ENCODE measurements at regions not wholly inside any gene's neighbourhood (a gene's known extent, or its start where the extent isn't known, plus 50 kb on each side); places are given as distances from the start of the nearest gene placed in this dataset.

DNA sequence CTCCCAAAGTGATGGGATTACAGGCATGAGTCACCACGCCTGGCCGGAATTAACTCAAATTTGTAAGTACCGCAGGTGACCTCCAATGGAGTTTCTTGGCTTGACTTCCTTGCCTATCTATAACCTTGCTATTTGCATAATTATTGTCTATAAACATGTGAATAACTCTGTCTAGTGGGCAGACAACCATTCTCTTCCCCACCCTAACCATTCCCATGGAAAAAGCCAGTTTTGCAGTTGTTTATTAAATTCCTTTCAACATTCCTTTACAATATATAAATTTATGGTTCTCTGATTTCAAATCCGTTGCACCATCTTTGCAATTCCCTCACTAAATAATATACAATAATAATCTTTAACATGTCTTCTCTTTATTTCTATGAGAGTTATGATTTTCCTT, 61.0 kb upstream of the ZDHHC17 start:
- TF ChIP-seq ZNF219 (CRISPR knock-in tag; IDR thresholded peaks at IDR 0.05; ENCODE audit: borderline replicate concordance): no peak
- no peak for TF ChIP-seq ATF1 (CRISPR knock-in tag; IDR thresholded peaks at IDR 0.05)
- TF ChIP-seq HMGXB4 (CRISPR knock-in tag; IDR thresholded peaks at IDR 0.05): no peak
- ATAC-seq: no peak
- ChIA-PET POLR2A (interaction anchor here (0.5 kb wide), 1 partner anchor 252 kb away, joined by 8 read pairs; no protein-coding TSS in a partner anchor), CTCF (no interaction called here)
- Mint-ChIP-seq H3K27ac (no peak overlapping the region), H3K4me3 (no peak overlapping the region), H3K27me3 (ENCODE audit: low read depth) (no peaks in the 10 kb centered on the region), H3K9me3 (no peaks in the 10 kb centered on the region), H3K36me3 (no peaks in the 10 kb centered on the region), H3K4me1 (peaks cover 28% of the 10 kb centered on the region)
- DNase-seq (ENCODE audit: low spot score): no peak

- TF ChIP-seq, protein P1, sequence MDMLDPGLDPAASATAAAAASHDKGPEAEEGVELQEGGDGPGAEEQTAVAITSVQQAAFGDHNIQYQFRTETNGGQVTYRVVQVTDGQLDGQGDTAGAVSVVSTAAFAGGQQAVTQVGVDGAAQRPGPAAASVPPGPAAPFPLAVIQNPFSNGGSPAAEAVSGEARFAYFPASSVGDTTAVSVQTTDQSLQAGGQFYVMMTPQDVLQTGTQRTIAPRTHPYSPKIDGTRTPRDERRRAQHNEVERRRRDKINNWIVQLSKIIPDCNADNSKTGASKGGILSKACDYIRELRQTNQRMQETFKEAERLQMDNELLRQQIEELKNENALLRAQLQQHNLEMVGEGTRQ (CRISPR knock-in tag; IDR thresholded peaks at IDR 0.05): no peak
- TF ChIP-seq ATF3 (CRISPR knock-in tag; conservative IDR thresholded peaks at IDR 0.05) (no peak), PRRX2 (CRISPR knock-in tag; IDR thresholded peaks at IDR 0.05) (no peak), SMAD4 (CRISPR knock-in tag; IDR thresholded peaks at IDR 0.05) (no peak), ZNF138 (CRISPR knock-in tag; conservative IDR thresholded peaks at IDR 0.05) (no peak), NR1H2 (CRISPR knock-in tag; IDR thresholded peaks at IDR 0.05) (no peak), FOXJ3 (CRISPR knock-in tag; IDR thresholded peaks at IDR 0.05; ENCODE audit: borderline replicate concordance) (no peak), ZNF416 (CRISPR knock-in tag; IDR thresholded peaks at IDR 0.05) (no peak), ZNF219 (CRISPR knock-in tag; IDR thresholded peaks at IDR 0.05; ENCODE audit: borderline replicate concordance) (no peak), HMGXB4 (CRISPR knock-in tag; IDR thresholded peaks at IDR 0.05) (no peak)
- TF ChIP-seq, protein P2, sequence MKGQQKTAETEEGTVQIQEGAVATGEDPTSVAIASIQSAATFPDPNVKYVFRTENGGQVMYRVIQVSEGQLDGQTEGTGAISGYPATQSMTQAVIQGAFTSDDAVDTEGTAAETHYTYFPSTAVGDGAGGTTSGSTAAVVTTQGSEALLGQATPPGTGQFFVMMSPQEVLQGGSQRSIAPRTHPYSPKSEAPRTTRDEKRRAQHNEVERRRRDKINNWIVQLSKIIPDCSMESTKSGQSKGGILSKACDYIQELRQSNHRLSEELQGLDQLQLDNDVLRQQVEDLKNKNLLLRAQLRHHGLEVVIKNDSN (CRISPR knock-in tag; IDR thresholded peaks at IDR 0.05): no peak
- TF ChIP-seq, protein P3, sequence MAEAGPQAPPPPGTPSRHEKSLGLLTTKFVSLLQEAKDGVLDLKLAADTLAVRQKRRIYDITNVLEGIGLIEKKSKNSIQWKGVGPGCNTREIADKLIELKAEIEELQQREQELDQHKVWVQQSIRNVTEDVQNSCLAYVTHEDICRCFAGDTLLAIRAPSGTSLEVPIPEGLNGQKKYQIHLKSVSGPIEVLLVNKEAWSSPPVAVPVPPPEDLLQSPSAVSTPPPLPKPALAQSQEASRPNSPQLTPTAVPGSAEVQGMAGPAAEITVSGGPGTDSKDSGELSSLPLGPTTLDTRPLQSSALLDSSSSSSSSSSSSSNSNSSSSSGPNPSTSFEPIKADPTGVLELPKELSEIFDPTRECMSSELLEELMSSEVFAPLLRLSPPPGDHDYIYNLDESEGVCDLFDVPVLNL (CRISPR knock-in tag; IDR thresholded peaks at IDR 0.05; ENCODE audit: borderline replicate concordance, low read depth): no peak
- no peak for ATAC-seq
- DNase-seq (ENCODE audit: low spot score): no peak
- no peak overlapping the region for H3K4me3 Mint-ChIP-seq
- H3K4me1 Mint-ChIP-seq: peaks cover 11% of the 10 kb centered on the region
- no peaks in the 10 kb centered on the region for H3K36me3 Mint-ChIP-seq
- H3K27ac Mint-ChIP-seq: no peak overlapping the region
- H3K9me3 Mint-ChIP-seq: no peaks in the 10 kb centered on the region
- POLR2A ChIA-PET: no interaction called here
- CTCF ChIA-PET: no interaction called here
- H3K27me3 Mint-ChIP-seq (ENCODE audit: low read depth): no peaks in the 10 kb centered on the region
Observed at GRCh38 chr12:76704693-76705092, 59.2 kb upstream of the ZDHHC17 start.

GRCh38 chr12:76706101-76706500, 57.8 kb upstream of the ZDHHC17 start:
- POLR2A ChIA-PET: no interaction called here
- Mint-ChIP-seq H3K27ac (no peak overlapping the region), H3K4me3 (no peak overlapping the region), H3K27me3 (ENCODE audit: low read depth) (no peaks in the 10 kb centered on the region), H3K36me3 (no peaks in the 10 kb centered on the region), H3K4me1 (peaks cover 11% of the 10 kb centered on the region), H3K9me3 (no peaks in the 10 kb centered on the region)
- CTCF ChIA-PET: no interaction called here
- ATAC-seq (no peak), DNase-seq (ENCODE audit: low spot score) (no peak)
- TF ChIP-seq CREB1 (CRISPR knock-in tag; IDR thresholded peaks at IDR 0.05) (no peak), ATF6 (CRISPR knock-in tag; IDR thresholded peaks at IDR 0.05) (no peak), NFYB (CRISPR knock-in tag; conservative IDR thresholded peaks at IDR 0.05; ENCODE audit: low read depth) (no peak), NR1H2 (CRISPR knock-in tag; IDR thresholded peaks at IDR 0.05) (no peak)
